HepG2 (cell line): ENCODE measurements at regions not wholly inside any gene's neighbourhood (a gene's known extent, or its start where the extent isn't known, plus 50 kb on each side); places are given as distances from the start of the nearest gene placed in this dataset.

Source experiments
- ATAC-seq: fragments of 200-7000 bp; cut with Tn5 transposase; 3 replicates; pipeline ENCODE4 v1.9.1; 2020; ENCODE audit warnings: mild to moderate bottlenecking, moderate library complexity
- BruUV-seq: library from RNA; stranded (reverse); fragments of 400-500 nt; replicated peaks from 2 replicates; lab custom pipeline; 2021; lab: Mats Ljungman, UMichigan
- CTCF ChIA-PET: fragments of 300-600 bp; formaldehyde crosslinking; extraction: SDS; loops from one replicate; lab custom pipeline; 2021; ENCODE audit warnings: low total read pairs, inconsistent platforms, low intra/inter-chr PET ratio; lab: Yijun Ruan, JAX
- POLR2A ChIA-PET: fragments of 350-600 bp; sonication (Branson Sonifier 250); formaldehyde crosslinking; loops from one replicate; lab custom pipeline; 2020; ENCODE audit warnings: antibody characterized with exemption, inconsistent platforms; lab: Yijun Ruan, JAX
- DNase-seq: peaks from one replicate; pipeline ENCODE4 v3.0.0-alpha.2; 2015; ENCODE audit warnings: low spot score
- FAIRE-seq: peaks from 3 replicates; lab custom pipeline; 2011; peaks lifted over from hg19 to GRCh38; lab: Jason Lieb, UNC
- H2AFZ ChIP-seq: one replicate; pipeline ENCODE4 v1.6.1; 2011; ENCODE audit warnings: low read length, inconsistent platforms
- H3K27ac ChIP-seq: fragments of 300-600 bp; 3 replicates; pipeline ENCODE4 v1.8.0; 2011; ENCODE audit warnings: mixed run types, mild to moderate bottlenecking, mixed read lengths, low read length, inconsistent platforms; ENCODE audit not compliant: insufficient read depth; ENCODE audit errors: extremely low read length
- H3K27me3 ChIP-seq, 2 experiments: fragments of 200-600 bp in 1 of 2; 2 replicates in 1 of 2; 3 replicates in 1 of 2; pipeline versions ENCODE4 v1.6.0 to v1.8.0; 2011; ENCODE audit warnings: low read length in 2 of 2, mild to moderate bottlenecking in 2 of 2, moderate library complexity in 2 of 2, inconsistent platforms in 1 of 2; ENCODE audit not compliant: insufficient read depth in 2 of 2, control insufficient read depth in 1 of 2
- H3K36me3 ChIP-seq, 2 experiments: fragments of 200-600 bp in 1 of 2; replicated peaks in 1 of 2; 2 replicates in 1 of 2; 3 replicates in 1 of 2; pipeline versions ENCODE4 v1.5.1 to v1.8.0; 2011; ENCODE audit warnings: low read length in 2 of 2, inconsistent platforms in 1 of 2; ENCODE audit not compliant: insufficient read depth in 2 of 2, control insufficient read depth in 1 of 2
- H3K4me1 ChIP-seq: 2 replicates; pipeline ENCODE4 v1.5.1; 2012; ENCODE audit warnings: low read length, inconsistent platforms; ENCODE audit not compliant: insufficient read depth
- H3K4me2 ChIP-seq: 2 replicates; pipeline ENCODE4 v1.6.0; 2011; ENCODE audit warnings: low read depth, low read length, inconsistent platforms
- H3K4me3 ChIP-seq, 3 experiments: fragments of 200-600 bp in 1 of 3; sonication (generic), shearing (Covaris generic) in 1 of 3; replicated peaks in 1 of 3; 2 replicates each; pipeline ENCODE4 v1.5.1; 2011 to 2016; ENCODE audit warnings: low read length in 3 of 3, inconsistent platforms in 2 of 3, low read depth in 2 of 3, mild to moderate bottlenecking in 2 of 3, control low read depth in 1 of 3, mixed read lengths in 1 of 3; ENCODE audit not compliant: insufficient read depth in 1 of 3
- H3K79me2 ChIP-seq: one replicate; pipeline ENCODE4 v1.6.1; 2011; ENCODE audit warnings: low read length, inconsistent platforms; ENCODE audit not compliant: insufficient read depth
- H3K9ac ChIP-seq: 2 replicates; pipeline ENCODE4 v1.6.0; 2011; ENCODE audit warnings: mild to moderate bottlenecking, low read depth, low read length, inconsistent platforms; ENCODE audit not compliant: insufficient read depth
- H3K9me3 ChIP-seq: 2 replicates; pipeline ENCODE4 v1.5.1; 2012; ENCODE audit warnings: mild to moderate bottlenecking, low read length
- H4K20me1 ChIP-seq: 2 replicates; pipeline ENCODE4 v1.6.0; 2011; ENCODE audit warnings: inconsistent platforms, mild to moderate bottlenecking, low read length, moderate library complexity; ENCODE audit not compliant: insufficient read depth
- BCL6 ChIP-seq: IDR thresholded peaks from 2 replicates; pipeline ENCODE4 v1.6.1; 2016; ENCODE audit warnings: missing genetic modification reagents, missing compliant biosample characterization
- FOXP1 ChIP-seq, 2 experiments: fragments of 450-650 bp in 1 of 2; IDR thresholded peaks; 2 replicates each; pipeline ENCODE4 v1.6.1; 2017 to 2018; ENCODE audit warnings: antibody characterized with exemption in 1 of 2
- FUBP1 ChIP-seq: sonication (generic); formaldehyde crosslinking; IDR thresholded peaks from 2 replicates; pipeline ENCODE4 v1.5.1; 2020; ENCODE audit warnings: missing genetic modification reagents, mild to moderate bottlenecking, borderline replicate concordance
- KMT2B ChIP-seq: IDR thresholded peaks from 2 replicates; pipeline ENCODE4 v1.6.1; 2016; ENCODE audit warnings: missing genetic modification reagents, missing compliant biosample characterization
- REPIN1 ChIP-seq: sonication (generic); formaldehyde crosslinking; IDR thresholded peaks from 2 replicates; pipeline ENCODE4 v1.8.0; 2022; ENCODE audit warnings: missing genetic modification reagents, low read depth, mild to moderate bottlenecking, borderline replicate concordance
- SALL2 ChIP-seq: sonication (generic); formaldehyde crosslinking; IDR thresholded peaks from 2 replicates; pipeline ENCODE4 v1.8.1; 2023; ENCODE audit warnings: mild to moderate bottlenecking, missing genetic modification reagents, inconsistent platforms
- SRSF1 ChIP-seq: fragments of 200-400 bp; formaldehyde crosslinking; optimal IDR thresholded peaks from 2 replicates; pipeline ENCODE3; 2017; ENCODE audit warnings: mild to moderate bottlenecking, low read depth, low read length, moderate library complexity
- ZNF33A ChIP-seq: sonication (generic); formaldehyde crosslinking; IDR thresholded peaks from 2 replicates; pipeline ENCODE4 v1.5.1; 2020; ENCODE audit warnings: missing genetic modification reagents, mild to moderate bottlenecking, moderate library complexity, borderline replicate concordance
- ZNF615 ChIP-seq: sonication (generic); formaldehyde crosslinking; IDR thresholded peaks from 2 replicates; pipeline ENCODE4 v1.5.0; 2020; ENCODE audit warnings: mild to moderate bottlenecking, missing genetic modification reagents, borderline replicate concordance
- whole genome bisulfite sequencing: methylation state at CpG from one replicate; pipeline ENCODE4 v1.1.6; 2017; ENCODE audit warnings: low lambda C conversion rate; 5-methylcytosine and 5-hydroxymethylcytosine counted together
- in situ Hi-C: cut with HindIII; loops from 2 replicates; pipeline ENCODE4 v1.10.0; 2017; ENCODE audit warnings: low pct_unique_long_range_greater_than_20kb; ENCODE audit not compliant: extremely low pct_ligation_motif_present
- intact Hi-C: fragments of 100-400 bp; cut with micrococcal nuclease; formaldehyde crosslinking; loops from one replicate; pipeline ENCODE4 v1.10.0; 2022; ENCODE audit not compliant: unreplicated experiment
- TF ChIP-seq, protein P1 (sequence below): sonication (generic); formaldehyde crosslinking; IDR thresholded peaks from 2 replicates; pipeline ENCODE4 v1.4.0; 2020; ENCODE audit warnings: missing genetic modification reagents, borderline replicate concordance
- TF ChIP-seq, protein P2 (sequence below): sonication (generic); formaldehyde crosslinking; IDR thresholded peaks from 2 replicates; pipeline ENCODE4 v1.5.1; 2020; ENCODE audit warnings: missing genetic modification reagents, mild to moderate bottlenecking, borderline replicate concordance

GRCh38 chr9:107228496-107229039 is 54.5 kb upstream of the RAD23B start:
- no TSS peak for BruUV-seq
- 45% methylated on average over 6 of the region's 6 CpGs for WGBS
- peaks cover 16% of the 10 kb centered on the region for H3K4me1 ChIP-seq

DNA sequence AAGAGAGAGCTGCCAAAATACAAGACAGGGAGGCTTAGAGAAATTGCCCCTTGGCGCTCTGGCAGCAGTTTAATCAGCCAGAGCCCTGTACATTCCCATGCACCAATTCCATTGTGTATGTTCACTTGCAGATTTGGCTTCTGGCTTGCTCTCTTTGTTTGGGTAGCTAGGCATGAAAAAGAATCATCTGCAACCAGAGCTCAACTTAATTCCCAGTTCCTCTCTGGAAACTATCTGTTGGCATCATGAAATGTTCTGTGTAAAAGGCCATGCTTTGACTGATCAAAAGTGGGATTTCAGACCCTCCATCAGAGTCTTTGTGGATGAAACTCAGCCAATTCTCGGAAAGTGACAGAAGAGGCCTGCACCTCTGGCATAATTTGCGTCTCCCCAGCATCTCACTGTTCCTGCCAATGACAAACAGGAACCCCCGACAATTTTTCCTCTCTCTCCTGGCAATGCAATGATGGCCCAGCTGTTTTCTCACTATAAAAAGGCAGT is 53.8 kb upstream of the RAD23B start:
- no TSS peak for BruUV-seq
- Histone ChIP-seq H3K79me2 (no peaks in the 10 kb centered on the region), H3K27ac (no peak overlapping the region)
- TF ChIP-seq, protein P1, sequence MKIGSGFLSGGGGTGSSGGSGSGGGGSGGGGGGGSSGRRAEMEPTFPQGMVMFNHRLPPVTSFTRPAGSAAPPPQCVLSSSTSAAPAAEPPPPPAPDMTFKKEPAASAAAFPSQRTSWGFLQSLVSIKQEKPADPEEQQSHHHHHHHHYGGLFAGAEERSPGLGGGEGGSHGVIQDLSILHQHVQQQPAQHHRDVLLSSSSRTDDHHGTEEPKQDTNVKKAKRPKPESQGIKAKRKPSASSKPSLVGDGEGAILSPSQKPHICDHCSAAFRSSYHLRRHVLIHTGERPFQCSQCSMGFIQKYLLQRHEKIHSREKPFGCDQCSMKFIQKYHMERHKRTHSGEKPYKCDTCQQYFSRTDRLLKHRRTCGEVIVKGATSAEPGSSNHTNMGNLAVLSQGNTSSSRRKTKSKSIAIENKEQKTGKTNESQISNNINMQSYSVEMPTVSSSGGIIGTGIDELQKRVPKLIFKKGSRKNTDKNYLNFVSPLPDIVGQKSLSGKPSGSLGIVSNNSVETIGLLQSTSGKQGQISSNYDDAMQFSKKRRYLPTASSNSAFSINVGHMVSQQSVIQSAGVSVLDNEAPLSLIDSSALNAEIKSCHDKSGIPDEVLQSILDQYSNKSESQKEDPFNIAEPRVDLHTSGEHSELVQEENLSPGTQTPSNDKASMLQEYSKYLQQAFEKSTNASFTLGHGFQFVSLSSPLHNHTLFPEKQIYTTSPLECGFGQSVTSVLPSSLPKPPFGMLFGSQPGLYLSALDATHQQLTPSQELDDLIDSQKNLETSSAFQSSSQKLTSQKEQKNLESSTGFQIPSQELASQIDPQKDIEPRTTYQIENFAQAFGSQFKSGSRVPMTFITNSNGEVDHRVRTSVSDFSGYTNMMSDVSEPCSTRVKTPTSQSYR (CRISPR knock-in tag) = no peak
- TF ChIP-seq KMT2B (CRISPR knock-in tag) (no peak), SRSF1 (no peak), SALL2 (CRISPR knock-in tag) (no peak), REPIN1 (no peak), FUBP1 (CRISPR knock-in tag) (no peak)

More at GRCh38 chr9:107228496-107229039, 54.5 kb upstream of the RAD23B start:
- no peaks in the 10 kb centered on the region for H4K20me1 ChIP-seq
- H3K4me2 ChIP-seq = no peak overlapping the region
- H3K27ac ChIP-seq = no peak overlapping the region
- H3K9me3 ChIP-seq = no peaks in the 10 kb centered on the region
- TF ChIP-seq FOXP1 (IDR thresholded peaks at IDR 0.05) (no peak), FOXP1 (CRISPR knock-in tag; IDR thresholded peaks at IDR 0.05) (0 out of 2 replicates have a peak, but pooled peaks have one; percentile 9), ZNF615 (CRISPR knock-in tag) (no peak), BCL6 (peak; percentile 64), ZNF33A (no peak)
- TF ChIP-seq, protein P2, sequence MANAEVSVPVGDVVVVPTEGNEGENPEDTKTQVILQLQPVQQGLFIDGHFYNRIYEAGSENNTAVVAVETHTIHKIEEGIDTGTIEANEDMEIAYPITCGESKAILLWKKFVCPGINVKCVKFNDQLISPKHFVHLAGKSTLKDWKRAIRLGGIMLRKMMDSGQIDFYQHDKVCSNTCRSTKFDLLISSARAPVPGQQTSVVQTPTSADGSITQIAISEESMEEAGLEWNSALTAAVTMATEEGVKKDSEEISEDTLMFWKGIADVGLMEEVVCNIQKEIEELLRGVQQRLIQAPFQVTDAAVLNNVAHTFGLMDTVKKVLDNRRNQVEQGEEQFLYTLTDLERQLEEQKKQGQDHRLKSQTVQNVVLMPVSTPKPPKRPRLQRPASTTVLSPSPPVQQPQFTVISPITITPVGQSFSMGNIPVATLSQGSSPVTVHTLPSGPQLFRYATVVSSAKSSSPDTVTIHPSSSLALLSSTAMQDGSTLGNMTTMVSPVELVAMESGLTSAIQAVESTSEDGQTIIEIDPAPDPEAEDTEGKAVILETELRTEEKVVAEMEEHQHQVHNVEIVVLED (CRISPR knock-in tag) = no peak
- TF ChIP-seq, all 625 proteins: peak for 2
- DNase-seq (no peak), FAIRE-seq (no peak), ATAC-seq (no peak)
- in situ Hi-C loops = no loop called here
- H3K4me3 ChIP-seq = no peak overlapping the region
- CTCF ChIA-PET = no interaction called here
- no peak overlapping the region for H2AFZ ChIP-seq
- intact Hi-C loops = no loop called here
- H3K27me3 ChIP-seq = no peaks in the 10 kb centered on the region
- POLR2A ChIA-PET = no interaction called here
- no peaks in the 10 kb centered on the region for H3K79me2 ChIP-seq
- H3K9ac ChIP-seq = no peak overlapping the region
- no peaks in the 10 kb centered on the region for H3K36me3 ChIP-seq

More for the DNA sequence above, 53.8 kb upstream of the RAD23B start:
- Histone ChIP-seq H3K4me2 (no peak overlapping the region), H4K20me1 (no peaks in the 10 kb centered on the region), H3K9ac (no peak overlapping the region), H3K27me3 (no peaks in the 10 kb centered on the region), H2AFZ (no peak overlapping the region), H3K4me3 (no peak overlapping the region), H3K36me3 (no peaks in the 10 kb centered on the region), H3K9me3 (no peaks in the 10 kb centered on the region), H3K4me1 (peaks cover 16% of the 10 kb centered on the region)
- intact Hi-C loops = no loop called here
- CTCF ChIA-PET = no interaction called here
- DNase-seq (no peak), FAIRE-seq (no peak), ATAC-seq (no peak)
- in situ Hi-C loops = no loop called here
- POLR2A ChIA-PET = no interaction called here
- WGBS = 84% methylated on average over 4 of the region's 4 CpGs
